ENCODE measurements at regions not wholly inside any gene's neighbourhood (a gene's known extent, or its start where the extent isn't known, plus 50 kb on each side); places are given as distances from the start of the nearest gene placed in this dataset.

DNA sequence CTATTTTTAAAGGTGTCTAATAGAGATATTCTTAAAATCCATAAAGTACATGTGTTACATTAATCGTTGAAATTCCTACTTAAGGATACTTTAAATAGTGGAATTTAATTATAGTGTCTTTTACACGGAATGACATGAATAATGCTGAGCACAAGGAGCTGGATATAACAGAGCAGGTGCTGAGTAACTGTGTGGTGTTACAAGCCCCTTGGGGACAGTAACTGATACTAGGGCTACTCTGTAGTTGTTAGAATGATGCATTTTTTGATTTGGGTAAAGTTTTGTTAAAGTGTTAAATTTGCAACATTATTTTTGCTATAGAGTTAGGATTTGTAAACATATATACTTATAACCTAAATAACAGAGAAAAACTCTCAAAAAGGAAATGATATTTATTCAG, 1496.1 kb downstream of the OTOL1 start:
- no peak for DNase-seq (ENCODE audit: low spot score)

DNA sequence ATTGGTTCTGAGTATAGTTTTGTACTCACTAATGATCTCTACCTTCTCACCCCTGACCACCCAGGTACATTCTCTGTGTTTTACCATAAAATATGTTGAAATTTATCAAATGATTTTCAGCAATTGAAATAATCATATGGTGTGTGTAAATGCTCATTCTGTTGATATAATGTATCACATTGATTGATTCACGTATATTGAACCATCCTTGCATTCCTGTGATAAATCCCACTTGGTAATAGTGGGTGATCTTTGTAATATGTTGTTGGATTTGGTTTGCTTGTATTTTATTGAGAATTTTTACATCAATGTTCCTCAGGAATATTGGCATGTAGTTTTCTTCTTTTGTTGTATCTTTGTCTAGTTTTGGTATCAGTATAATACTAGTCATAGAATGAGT, 1497.6 kb downstream of the OTOL1 start:
- DNase-seq (ENCODE audit: low spot score) = no peak

DNA sequence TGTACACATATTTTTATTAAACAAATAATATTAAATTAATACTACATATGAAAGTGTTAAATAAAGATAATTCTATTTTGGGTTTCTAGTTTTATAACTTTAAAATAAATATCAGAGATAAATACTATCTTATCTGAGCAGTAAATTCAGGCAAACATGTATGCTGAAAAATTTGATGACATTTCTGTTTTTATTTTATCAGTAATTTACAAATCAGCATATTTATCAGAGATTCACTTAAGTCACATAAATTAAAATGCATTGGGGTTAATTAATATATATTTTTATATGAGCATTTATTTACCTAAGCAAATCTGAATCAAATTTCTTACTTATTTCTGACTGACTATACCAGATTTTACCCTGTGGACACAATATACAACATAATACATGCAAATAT, 1499.8 kb downstream of the OTOL1 start:
- DNase-seq (ENCODE audit: low spot score) = no peak

DNA sequence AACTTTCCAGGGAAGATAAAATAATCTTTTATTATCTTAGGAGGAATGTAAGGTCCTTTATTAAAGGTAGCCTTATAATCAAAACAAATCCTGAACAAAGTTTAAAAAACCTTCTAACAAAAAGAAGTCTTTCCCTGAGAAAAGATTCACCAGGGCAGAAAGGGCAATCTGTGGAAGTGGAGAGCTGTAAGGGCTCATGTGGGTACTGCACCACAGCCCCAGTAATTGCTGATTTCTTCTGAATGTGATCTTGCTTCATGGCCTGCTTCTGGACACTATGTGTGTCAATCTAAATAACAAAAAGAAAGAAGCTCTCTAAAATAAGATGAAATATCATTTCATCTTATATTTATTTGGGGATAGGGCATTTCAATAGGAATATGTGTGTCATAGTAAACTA, 1501.6 kb downstream of the OTOL1 start:
- DNase-seq (ENCODE audit: low spot score) = no peak

DNA sequence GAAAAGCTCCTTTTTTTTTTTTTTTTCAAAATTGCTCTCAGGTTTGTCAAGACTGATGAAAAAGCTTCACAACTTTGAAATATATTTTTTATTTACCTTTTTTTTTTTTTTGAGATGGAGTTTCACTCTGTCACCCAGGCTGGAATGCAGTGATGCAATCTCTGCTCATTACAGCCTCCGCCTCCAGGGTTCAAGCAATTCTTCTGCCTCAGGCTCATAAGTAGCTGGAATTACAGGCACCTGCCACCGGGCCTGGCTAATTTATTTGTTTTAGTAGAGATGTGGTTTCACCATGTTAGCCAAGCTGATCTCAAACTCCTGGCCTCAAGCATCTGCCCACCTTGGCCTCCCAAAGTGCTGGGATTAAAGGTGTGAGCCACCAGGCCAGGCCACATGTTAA, 1515.0 kb downstream of the OTOL1 start:
- DNase-seq (ENCODE audit: low spot score) = no peak

DNA sequence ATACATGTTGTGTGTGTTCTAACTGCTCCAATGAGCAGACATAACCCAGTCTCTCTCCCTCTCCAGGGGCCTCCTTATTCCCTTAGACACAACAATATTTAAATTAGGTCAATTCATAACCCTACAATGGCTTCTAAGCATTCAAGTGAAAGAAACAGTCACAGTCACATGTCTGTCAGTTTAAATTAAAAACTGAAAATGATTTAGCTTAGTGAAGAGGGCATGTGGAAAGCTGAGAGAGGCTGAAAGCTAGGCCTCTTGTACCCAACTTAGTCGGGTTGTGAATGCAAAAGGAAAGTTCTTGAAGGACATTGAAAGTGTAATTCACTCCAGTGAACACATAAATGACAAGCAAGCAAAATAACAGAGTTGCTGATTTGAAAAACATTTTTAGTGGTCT, 1519.6 kb downstream of the OTOL1 start:
- DNase-seq (ENCODE audit: low spot score) = no peak

DNA sequence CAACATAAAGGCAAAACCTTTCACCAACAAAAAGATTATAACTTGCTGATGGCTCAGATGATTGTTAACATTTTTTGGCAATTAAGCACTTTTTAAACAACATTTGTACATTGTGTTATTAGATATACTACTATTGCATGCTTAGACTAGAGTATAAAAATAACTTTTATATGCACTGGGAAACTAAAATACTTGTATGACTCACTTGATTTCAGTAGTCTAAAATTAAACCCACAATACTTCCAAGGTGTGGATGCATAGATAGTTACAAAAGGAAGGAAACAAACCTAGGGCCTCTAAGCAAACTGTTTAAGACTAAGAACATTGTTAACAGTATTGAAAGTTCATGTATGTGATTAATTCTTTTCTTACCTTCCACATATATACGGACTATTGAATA, 1521.5 kb downstream of the OTOL1 start:
- no peak for DNase-seq (ENCODE audit: low spot score)

DNA sequence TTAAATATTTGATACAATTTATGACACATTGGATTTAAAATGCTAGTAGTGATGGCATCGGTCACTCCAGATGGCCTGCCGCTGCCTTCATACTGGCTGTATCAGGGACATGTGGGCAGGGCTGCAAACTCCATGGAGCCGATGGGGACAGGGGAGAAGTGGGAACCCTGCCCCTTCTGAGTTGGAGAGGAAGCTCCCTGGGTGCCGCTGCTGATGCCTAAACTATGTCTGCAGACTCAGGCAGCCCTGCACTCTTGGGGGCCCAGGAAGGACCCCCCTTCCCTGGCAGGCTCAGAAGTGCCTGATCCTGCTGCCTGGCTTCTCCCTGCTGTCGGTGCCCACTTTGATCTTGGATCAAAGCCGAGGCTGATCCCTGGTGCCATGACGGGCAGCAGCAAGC, 1522.1 kb downstream of the OTOL1 start:
- DNase-seq (ENCODE audit: low spot score) = no peak

DNA sequence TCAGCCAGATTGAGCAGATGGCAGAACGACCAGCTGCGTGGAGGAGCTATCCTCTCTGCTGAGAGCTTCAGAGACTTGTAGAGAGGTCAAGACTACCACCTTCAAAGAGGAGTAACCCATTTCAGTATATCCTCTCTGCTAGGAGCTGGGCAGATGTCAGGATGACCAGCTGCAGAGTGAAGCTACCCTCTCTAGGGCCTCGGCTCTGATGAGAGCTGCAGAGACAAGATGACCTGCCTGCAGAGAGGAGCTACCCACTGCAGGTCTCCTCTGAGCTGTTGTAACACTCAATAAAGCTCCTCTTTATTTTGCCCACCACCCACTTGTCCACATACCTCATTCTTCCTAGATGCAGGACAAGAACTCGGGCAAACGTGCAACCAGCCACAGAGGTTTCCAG, 1522.7 kb downstream of the OTOL1 start:
- DNase-seq (ENCODE audit: low spot score) = no peak

DNA sequence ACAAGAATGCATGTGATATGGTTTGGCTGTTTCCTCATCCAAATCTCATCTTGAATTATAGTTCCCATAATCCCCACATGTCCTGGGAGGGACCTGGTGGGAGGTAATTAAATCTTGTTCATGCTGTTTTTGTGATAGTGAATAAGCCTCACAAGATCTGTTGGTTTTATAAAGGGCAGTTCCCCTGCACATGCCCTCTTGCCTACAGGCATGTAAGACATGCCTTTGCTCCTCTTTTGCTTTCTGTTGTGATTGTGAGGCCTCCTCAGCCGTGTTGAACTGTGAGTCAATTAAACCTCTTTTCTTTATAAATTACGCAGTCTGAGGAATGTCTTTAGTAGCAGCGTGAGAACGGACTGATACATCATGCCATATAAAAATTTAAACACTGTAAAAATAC, 1537.0 kb downstream of the OTOL1 start:
- DNase-seq (ENCODE audit: low spot score) = no peak

DNA sequence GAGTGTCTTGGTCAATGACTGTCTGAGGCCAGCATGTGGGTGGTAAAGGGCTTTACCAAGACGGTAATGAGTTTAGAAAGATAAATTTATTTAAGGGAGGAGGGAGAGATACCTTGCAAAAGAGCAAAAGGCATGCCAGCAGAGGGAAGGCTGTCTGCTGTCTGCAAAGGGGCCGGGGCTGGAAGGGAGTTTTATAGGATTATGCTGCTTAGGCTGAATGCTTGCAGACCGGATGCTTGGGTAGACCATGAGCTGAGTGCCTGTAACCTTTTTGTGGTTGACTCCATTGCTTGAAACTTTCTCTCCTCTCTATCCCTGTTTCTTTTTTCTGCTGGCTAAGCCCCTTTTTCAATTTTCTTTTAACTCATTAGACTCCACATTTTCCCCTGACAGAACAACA, 1543.0 kb downstream of the OTOL1 start:
- no peak for DNase-seq (ENCODE audit: low spot score)

DNA sequence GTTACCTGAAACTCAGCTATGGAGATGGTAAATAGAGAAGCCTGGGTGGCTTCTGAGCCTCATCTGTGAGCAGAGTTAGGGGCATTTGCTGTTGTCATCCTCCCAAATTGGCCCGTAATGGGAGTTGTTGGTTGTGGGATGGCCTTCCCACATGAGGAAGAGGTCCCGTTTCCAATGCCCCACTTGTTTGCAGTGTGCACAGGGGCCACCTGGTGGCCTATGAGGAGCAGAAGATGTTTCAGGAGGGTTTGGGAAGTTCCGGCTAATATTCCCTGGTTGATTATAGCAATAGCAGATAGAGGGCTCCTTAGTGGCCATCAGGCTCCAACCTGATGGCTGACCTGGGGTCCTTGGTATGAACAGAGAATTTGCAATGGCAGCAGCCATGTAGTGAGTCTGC, 1546.5 kb downstream of the OTOL1 start:
- DNase-seq (ENCODE audit: low spot score) = no peak

DNA sequence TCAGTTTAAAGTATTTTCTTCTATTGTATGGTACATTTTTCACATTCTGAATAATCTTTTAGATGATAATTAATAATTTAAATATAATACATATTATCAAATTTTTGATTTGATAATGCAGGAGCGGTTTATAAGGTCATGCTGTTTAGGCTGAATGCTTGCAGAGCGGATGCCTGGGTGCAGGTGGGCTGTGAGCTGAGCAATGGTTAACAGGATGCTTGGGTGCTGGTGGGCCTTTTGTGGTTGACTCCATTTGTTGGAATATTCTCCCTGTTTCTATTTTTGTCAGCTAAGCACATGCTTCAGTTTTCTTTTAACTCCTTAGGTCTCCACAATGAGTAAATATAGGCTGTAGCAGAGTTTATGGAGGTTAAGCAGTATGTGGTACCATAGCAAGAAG, 1549.3 kb downstream of the OTOL1 start:
- no peak for DNase-seq (ENCODE audit: low spot score)

DNA sequence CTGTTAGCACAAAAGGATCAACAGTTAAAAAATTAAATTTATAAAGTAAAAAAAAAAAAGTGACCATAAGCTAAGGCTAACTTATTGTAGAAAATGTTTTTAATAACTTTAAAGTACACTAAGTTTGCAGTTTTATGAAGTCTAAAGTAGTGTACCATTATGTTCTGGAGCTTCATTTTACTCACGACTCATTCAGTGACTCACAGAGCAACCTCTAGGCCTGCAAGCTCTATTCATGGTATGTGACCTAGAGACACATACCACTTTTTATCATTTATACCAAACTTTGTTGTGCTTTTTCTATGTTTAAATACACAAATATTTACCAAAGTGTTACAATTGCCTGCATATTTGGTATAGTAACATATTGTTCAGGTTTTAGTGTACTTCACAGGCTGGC, 1552.3 kb downstream of the OTOL1 start:
- no peak for DNase-seq (ENCODE audit: low spot score)

DNA sequence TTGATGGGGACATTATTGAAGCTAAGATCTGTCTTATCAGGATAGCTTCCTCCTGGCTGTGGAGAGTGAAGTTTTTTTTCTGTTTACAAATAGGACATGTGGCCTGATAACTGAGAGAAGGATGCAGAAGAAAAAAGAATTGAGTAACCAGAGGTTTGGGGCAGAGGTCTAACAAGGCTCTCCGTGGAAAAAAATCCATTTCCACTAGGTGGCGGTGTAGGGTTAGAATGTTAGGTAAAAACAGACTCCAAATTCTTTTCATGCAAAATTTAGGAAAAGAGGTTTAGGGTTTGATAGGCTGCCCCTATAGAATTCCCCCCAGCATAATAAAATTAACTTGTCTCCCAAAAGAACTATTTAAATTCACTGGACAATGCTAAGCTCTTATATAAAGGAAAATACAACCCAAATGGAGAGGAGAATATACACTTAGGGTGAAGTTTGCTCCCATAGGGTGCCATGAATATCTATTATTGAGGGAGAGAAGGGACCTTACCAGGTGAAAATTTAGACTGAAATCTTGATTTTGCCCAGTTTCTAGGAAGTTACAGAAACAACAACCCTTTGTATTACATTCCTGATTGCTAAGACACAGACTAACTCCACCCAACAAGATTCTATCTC, 1560.4 kb downstream of the OTOL1 start:
- DNase-seq (ENCODE audit: low spot score) = no peak

DNA sequence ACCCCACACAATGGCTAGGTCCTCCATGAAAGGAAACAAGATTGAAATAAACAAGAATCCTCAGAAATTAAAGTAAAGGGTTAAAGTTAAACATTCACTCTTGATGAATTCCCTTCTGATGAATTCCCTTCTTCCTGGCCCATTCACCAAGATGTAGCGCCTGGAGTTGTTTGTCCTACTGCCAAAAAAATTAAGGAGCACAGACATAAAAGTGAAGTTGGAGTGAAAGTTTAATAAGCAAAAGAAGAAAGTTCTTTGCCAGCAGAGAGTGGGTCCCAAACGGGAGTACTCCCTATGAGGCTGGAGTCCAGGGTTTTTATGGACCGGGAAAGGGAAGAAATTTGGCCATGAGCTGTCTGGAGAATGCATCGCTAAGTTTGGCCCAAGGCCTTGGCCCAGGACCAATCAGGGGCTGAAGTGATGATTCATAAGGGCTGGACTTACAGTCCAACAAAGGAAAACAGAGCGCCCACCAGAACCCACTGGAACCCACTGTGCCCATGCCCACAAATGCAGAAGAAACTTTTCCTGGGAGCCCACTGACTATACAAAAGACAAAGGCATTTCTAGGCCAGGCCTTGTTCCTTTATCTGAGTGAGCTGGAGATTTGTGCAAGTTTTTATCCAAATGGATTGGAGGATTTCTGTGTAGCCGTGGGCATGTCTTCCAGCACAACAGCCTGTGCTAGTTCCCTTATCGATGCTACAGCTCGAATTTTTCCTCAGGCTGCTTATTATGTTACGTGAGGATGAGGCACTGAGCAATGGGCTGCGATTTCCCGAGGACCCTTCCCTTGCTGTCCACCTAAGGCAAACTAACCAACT, 1561.6 kb downstream of the OTOL1 start:
- DNase-seq (ENCODE audit: low spot score) = no peak

DNA sequence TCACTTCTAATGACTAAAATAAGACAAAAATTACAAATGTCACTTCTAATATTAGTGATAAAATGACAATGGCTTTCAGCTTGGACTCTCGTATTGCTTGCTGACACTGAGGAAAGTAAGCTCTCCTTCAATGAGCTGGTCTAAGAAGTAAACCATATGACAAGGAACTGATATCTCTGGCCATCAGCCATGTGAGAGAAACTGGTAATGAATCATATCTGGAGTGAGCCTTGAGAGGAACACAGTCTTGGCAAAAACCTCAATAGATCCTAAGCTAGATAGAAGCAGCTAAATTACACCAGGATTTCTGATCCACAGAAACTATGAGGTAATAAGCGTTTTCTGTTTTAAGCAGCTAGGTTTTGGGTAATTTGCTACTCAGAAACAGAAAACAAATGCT, 1575.1 kb downstream of the OTOL1 start:
- no peak for DNase-seq (ENCODE audit: low spot score)

All from hematopoietic multipotent progenitor cell treated with erythropoietin and hydrocortisone succinate and interleukin-3 and kit ligand, for 17 days (in vitro differentiated cells).